Spleen (tissue), 11 donors: ENCODE measurements at regions not wholly inside any gene's neighbourhood (a gene's known extent, or its start where the extent isn't known, plus 50 kb on each side); places are given as distances from the start of the nearest gene placed in this dataset.

Experiments
- DNase-seq: peaks from one replicate; pipeline ENCODE4 v3.0.0-alpha.2; 2020
- H3K27ac ChIP-seq, 8 donors: fragments of 200-600 bp; sonication (generic) in 7 of 8; 1 replicate in 4 of 8; 2 replicates in 4 of 8; pipeline versions ENCODE4 v1.5.0 to v1.8.0; 2016 to 2021; ENCODE audit warnings: inconsistent platforms in 4 of 8, mild to moderate bottlenecking in 4 of 8, moderate library complexity in 1 of 8
- H3K27me3 ChIP-seq, 7 donors: fragments of 200-600 bp; sonication (generic) in 6 of 7; replicated peaks in 1 of 7; 1 replicate in 4 of 7; 2 replicates in 3 of 7; pipeline versions ENCODE4 v1.5.0 to v1.8.0; 2016 to 2021; ENCODE audit warnings: inconsistent platforms in 3 of 7, mild to moderate bottlenecking in 1 of 7
- H3K36me3 ChIP-seq, 6 donors: fragments of 200-600 bp; sonication (generic) in 5 of 6; 1 replicate in 4 of 6; 2 replicates in 2 of 6; pipeline versions ENCODE4 v1.5.0 to v1.8.0; 2016 to 2021; ENCODE audit warnings: inconsistent platforms in 2 of 6
- H3K4me1 ChIP-seq, 6 donors: fragments of 200-600 bp; sonication (generic) in 5 of 6; 1 replicate in 3 of 6; 2 replicates in 3 of 6; pipeline versions ENCODE4 v1.5.0 to v1.8.0; 2016 to 2021; ENCODE audit warnings: inconsistent platforms in 3 of 6
- H3K4me3 ChIP-seq, 8 donors: fragments of 200-600 bp; sonication (generic) in 7 of 8; 1 replicate in 4 of 8; 2 replicates in 4 of 8; pipeline versions ENCODE4 v1.5.0 to v1.8.0; 2016 to 2021; ENCODE audit warnings: inconsistent platforms in 4 of 8, mild to moderate bottlenecking in 4 of 8, moderate library complexity in 2 of 8
- H3K9me3 ChIP-seq, 8 donors: fragments of 200-600 bp; sonication (generic) in 7 of 8; 1 replicate in 4 of 8; 2 replicates in 4 of 8; pipeline versions ENCODE4 v1.5.0 to v1.8.0; 2016 to 2021; ENCODE audit warnings: inconsistent platforms in 4 of 8
- CTCF ChIP-seq, 11 experiments: fragments of 200-600 bp in 7 of 11; fragments of 450-650 bp in 4 of 11; sonication (generic) in 4 of 11; IDR thresholded peaks in 8 of 11; conservative IDR thresholded peaks in 3 of 11; 1 replicate in 7 of 11; 2 replicates in 4 of 11; pipeline versions ENCODE4 v1.4.0 to v1.8.0; 2016 to 2021; ENCODE audit warnings: antibody characterized with exemption in 11 of 11, inconsistent platforms in 4 of 11, mild to moderate bottlenecking in 1 of 11
- POLR2A ChIP-seq, 3 donors: fragments of 450-650 bp; IDR thresholded peaks; one replicate each; pipeline ENCODE4 v1.5.1; 2017; ENCODE audit warnings: antibody characterized with exemption in 3 of 3, mild to moderate bottlenecking in 1 of 3
- POLR2AphosphoS5 ChIP-seq, 3 donors: sonication (generic); formaldehyde crosslinking; IDR thresholded peaks; one replicate each; pipeline ENCODE4 v1.5.1; 2017; ENCODE audit warnings: antibody characterized with exemption in 3 of 3
- WGBS, 5 donors: extraction: QIAGEN DNeasy Blood & Tissue Kit in 3 of 5; methylation state at CpG; one replicate each; pipeline versions ENCODE4 v1.1.5 to v1.1.7; 2013 to 2018; 5-methylcytosine and 5-hydroxymethylcytosine counted together
- intact Hi-C: fragments of 100-400 bp; cut with DNase I; formaldehyde crosslinking; loops from one replicate; pipeline ENCODE4 v1.15.0; 2023; ENCODE audit warnings: low total_unique reads
- donor health status: healthy with polysubstance abuse.
- donor health status: DM: no; HTN: no; CAD: no; lungs with moderate emphysema.
- donor health status: DM: no; HTN: no; CAD: no.
- donor health status: Bipolar disorder and iron deficiency.
- donor health status: healthy.
- donor health status: DM: no; HTN: no; CAD: no.
- donor health status: DM: yes; HTN: yes; CAD: no.

- Histone ChIP-seq H3K27me3 (no peaks in the 10 kb centered on the region), H3K27ac (no peak overlapping the region), H3K4me1 (peaks cover 0 to 7% (median 5%) of the 10 kb centered on the region in 6 donors), H3K9me3 (no peaks in the 10 kb centered on the region), H3K36me3 (no peaks in the 10 kb centered on the region), H3K4me3 (no peak overlapping the region)
- intact Hi-C loops, result no loop called here
- no peak for DNase-seq
- WGBS, 5 donors, result 17 to 25% (median 21%) methylated on average over 10 of the region's 10 CpGs
- TF ChIP-seq CTCF (IDR thresholded peaks at IDR 0.05 in 8 of 11, conservative IDR thresholded peaks at IDR 0.05 in 3 of 11), result peak in 6 of 11 experiments; percentile 25 to 52 (median 42)
- no peak for TF ChIP-seq POLR2A (IDR thresholded peaks at IDR 0.05)
Observed at GRCh38 chr2:58571181-58571852, 330.2 kb upstream of the FANCL start.

GRCh38 chr2:58569475-58570185 is 328.5 kb upstream of the FANCL start:
- H3K27ac ChIP-seq, result no peak overlapping the region
- 45 to 55% (median 48%) methylated on average over 7 of the region's 7 CpGs for WGBS, 5 donors
- no peaks in the 10 kb centered on the region for H3K27me3 ChIP-seq
- TF ChIP-seq POLR2A (IDR thresholded peaks at IDR 0.05) (no peak), CTCF (IDR thresholded peaks at IDR 0.05 in 8 of 11, conservative IDR thresholded peaks at IDR 0.05 in 3 of 11) (no peak), POLR2AphosphoS5 (IDR thresholded peaks at IDR 0.05) (no peak)
- no peak for DNase-seq
- H3K4me1 ChIP-seq, result peaks cover 0 to 7% (median 5%) of the 10 kb centered on the region in 6 donors
- H3K36me3 ChIP-seq, result no peaks in the 10 kb centered on the region
- no peaks in the 10 kb centered on the region for H3K9me3 ChIP-seq
- no peak overlapping the region for H3K4me3 ChIP-seq
- intact Hi-C loops, result no loop called here

- Histone ChIP-seq H3K4me3 (no peak overlapping the region), H3K27ac (no peak overlapping the region), H3K4me1 (peaks cover 0 to 7% (median 5%) of the 10 kb centered on the region in 6 donors), H3K27me3 (no peaks in the 10 kb centered on the region), H3K9me3 (no peaks in the 10 kb centered on the region), H3K36me3 (no peaks in the 10 kb centered on the region)
- TF ChIP-seq POLR2AphosphoS5 (IDR thresholded peaks at IDR 0.05), result no peak
- no peak for TF ChIP-seq POLR2A (IDR thresholded peaks at IDR 0.05)
- TF ChIP-seq CTCF (IDR thresholded peaks at IDR 0.05 in 8 of 11, conservative IDR thresholded peaks at IDR 0.05 in 3 of 11), result no peak
- 66 to 85% (median 75%) methylated on average over 2 of the region's 2 CpGs for WGBS, 5 donors
- no peak for DNase-seq
- intact Hi-C loops, result no loop called here
Observed at GRCh38 chr2:58568901-58569300, 327.8 kb upstream of the FANCL start.

- H3K9me3 ChIP-seq, result no peaks in the 10 kb centered on the region
- no peaks in the 10 kb centered on the region for H3K4me1 ChIP-seq
- no peaks in the 10 kb centered on the region for H3K27me3 ChIP-seq
- intact Hi-C loops, result no loop called here
- WGBS, 5 donors, result 49 to 75% (median 64%) methylated on average over 2 of the region's 2 CpGs
- TF ChIP-seq POLR2AphosphoS5 (IDR thresholded peaks at IDR 0.05) (no peak), POLR2A (IDR thresholded peaks at IDR 0.05) (no peak), CTCF (IDR thresholded peaks at IDR 0.05 in 8 of 11, conservative IDR thresholded peaks at IDR 0.05 in 3 of 11) (no peak)
- no peak for DNase-seq
- no peak overlapping the region for H3K4me3 ChIP-seq
- H3K36me3 ChIP-seq, result no peaks in the 10 kb centered on the region
- no peak overlapping the region for H3K27ac ChIP-seq
Observed at GRCh38 chr2:58562276-58562675, 321.2 kb upstream of the FANCL start.
